ENCODE measurements at regions not wholly inside any gene's neighbourhood (a gene's known extent, or its start where the extent isn't known, plus 50 kb on each side); places are given as distances from the start of the nearest gene placed in this dataset.

DNA sequence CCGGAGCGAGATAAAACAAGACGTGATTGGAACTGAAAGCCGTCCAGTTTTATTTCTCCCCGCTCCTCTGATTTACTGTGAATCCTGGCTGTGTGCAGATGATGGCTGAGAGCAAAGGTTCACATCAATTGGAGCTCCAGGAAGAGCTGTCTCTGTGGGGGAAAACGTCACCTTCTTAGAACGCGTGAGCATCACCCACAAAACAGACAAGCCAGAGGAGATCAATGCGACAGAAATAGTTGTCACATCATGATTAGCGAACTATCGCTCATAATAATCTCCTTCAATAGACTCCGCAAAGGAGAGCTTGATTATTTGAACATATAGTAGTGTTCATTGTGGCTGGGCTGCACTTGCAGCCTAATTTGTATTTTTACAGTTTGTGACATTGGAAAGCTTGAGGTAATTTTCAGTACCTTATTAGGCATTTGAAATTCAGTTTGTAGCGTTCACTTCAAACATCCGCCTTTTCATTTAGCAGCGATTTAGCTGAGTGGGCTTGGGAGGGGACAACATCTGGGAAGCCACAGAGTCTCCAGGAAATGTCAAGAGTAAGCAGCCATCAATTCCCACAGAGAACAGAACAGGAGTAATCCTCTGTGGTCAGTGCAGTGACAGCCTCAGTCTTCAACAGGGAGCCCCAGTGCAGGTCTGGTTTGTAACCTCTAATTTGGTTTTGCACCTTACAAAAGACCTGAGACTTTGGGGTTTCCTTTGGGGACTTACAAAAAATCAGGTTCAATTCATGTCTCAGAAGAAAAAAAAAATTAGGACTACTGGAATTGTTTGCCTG lies 276.8 kb upstream of the PFKP start:
- no peaks in the 10 kb centered on the region for H3K9me3 ChIP-seq (ENCODE audit: low read depth)
- no peak for DNase-seq (ENCODE audit: low spot score)
- TF ChIP-seq EZH2phosphoT487 (IDR thresholded peaks at IDR 0.05) (no peak), EZH2 (IDR thresholded peaks at IDR 0.05) (no peak)
- TF ChIP-seq, protein P1, sequence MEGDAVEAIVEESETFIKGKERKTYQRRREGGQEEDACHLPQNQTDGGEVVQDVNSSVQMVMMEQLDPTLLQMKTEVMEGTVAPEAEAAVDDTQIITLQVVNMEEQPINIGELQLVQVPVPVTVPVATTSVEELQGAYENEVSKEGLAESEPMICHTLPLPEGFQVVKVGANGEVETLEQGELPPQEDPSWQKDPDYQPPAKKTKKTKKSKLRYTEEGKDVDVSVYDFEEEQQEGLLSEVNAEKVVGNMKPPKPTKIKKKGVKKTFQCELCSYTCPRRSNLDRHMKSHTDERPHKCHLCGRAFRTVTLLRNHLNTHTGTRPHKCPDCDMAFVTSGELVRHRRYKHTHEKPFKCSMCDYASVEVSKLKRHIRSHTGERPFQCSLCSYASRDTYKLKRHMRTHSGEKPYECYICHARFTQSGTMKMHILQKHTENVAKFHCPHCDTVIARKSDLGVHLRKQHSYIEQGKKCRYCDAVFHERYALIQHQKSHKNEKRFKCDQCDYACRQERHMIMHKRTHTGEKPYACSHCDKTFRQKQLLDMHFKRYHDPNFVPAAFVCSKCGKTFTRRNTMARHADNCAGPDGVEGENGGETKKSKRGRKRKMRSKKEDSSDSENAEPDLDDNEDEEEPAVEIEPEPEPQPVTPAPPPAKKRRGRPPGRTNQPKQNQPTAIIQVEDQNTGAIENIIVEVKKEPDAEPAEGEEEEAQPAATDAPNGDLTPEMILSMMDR (IDR thresholded peaks at IDR 0.05): no peak
- no peaks in the 10 kb centered on the region for H3F3A ChIP-seq (ENCODE audit: low read depth)
- Mint-ChIP-seq H3K4me1 (no peaks in the 10 kb centered on the region), H3K36me3 (no peaks in the 10 kb centered on the region), H3K9me3 (no peaks in the 10 kb centered on the region), H3K4me3 (no peak overlapping the region), H3K27me3 (ENCODE audit: insufficient read depth, low read depth) (no peaks in the 10 kb centered on the region), H3K27ac (no peak overlapping the region)
- no peaks in the 10 kb centered on the region for H4K20me1 ChIP-seq (ENCODE audit: low read depth)
- H3K27me3 ChIP-seq: no peaks in the 10 kb centered on the region
- H3K27ac ChIP-seq: no peak overlapping the region
- no peak overlapping the region for H3K4me3 ChIP-seq
- no peaks in the 10 kb centered on the region for H3K4me1 ChIP-seq
- no peak overlapping the region for H3K9ac ChIP-seq
- no peaks in the 10 kb centered on the region for H3K36me3 ChIP-seq
- H2AFZ ChIP-seq (replicated peaks): no peak overlapping the region
- no peak overlapping the region for H3K4me2 ChIP-seq
- H3K79me2 ChIP-seq (ENCODE audit: low read depth): no peaks in the 10 kb centered on the region

DNA sequence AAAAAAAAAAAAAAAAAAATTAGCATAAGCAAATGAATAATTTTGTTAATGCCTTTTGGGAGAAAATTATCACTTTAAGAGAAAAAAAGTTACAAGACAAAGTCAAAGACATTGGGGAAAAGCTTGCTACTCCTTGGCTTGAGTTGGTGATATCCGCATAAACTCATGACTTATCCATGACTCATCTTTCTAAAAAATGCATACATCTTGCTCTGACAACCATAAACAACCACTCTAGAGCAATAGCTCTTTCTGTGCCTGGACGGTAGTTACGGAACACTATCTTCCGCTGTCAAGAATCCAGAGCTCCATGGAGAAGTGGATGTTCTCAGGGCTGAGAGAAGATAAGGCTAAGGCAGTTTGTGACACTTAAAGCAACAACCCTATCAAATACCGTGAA lies 281.1 kb upstream of the PFKP start:
- TF ChIP-seq EZH2 (IDR thresholded peaks at IDR 0.05): no peak
- no peak for TF ChIP-seq EZH2phosphoT487 (IDR thresholded peaks at IDR 0.05)
- TF ChIP-seq, protein P1 (IDR thresholded peaks at IDR 0.05): no peak
- no peak overlapping the region for H2AFZ ChIP-seq (replicated peaks)
- H3K36me3 ChIP-seq: no peaks in the 10 kb centered on the region
- Mint-ChIP-seq H3K4me3 (no peak overlapping the region), H3K36me3 (no peaks in the 10 kb centered on the region), H3K27ac (no peak overlapping the region), H3K27me3 (ENCODE audit: insufficient read depth, low read depth) (peaks cover 3% of the 10 kb centered on the region), H3K9me3 (peaks cover 5% of the 10 kb centered on the region), H3K4me1 (peaks cover 2% of the 10 kb centered on the region)
- H3K27ac ChIP-seq: no peak overlapping the region
- DNase-seq (ENCODE audit: low spot score): no peak
- no peaks in the 10 kb centered on the region for H3K27me3 ChIP-seq
- no peak overlapping the region for H3K4me3 ChIP-seq
- H3K9me3 ChIP-seq (ENCODE audit: low read depth): no peaks in the 10 kb centered on the region
- no peak overlapping the region for H3K9ac ChIP-seq
- H3K4me1 ChIP-seq: no peaks in the 10 kb centered on the region
- H3K4me2 ChIP-seq: no peak overlapping the region
- no peaks in the 10 kb centered on the region for H4K20me1 ChIP-seq (ENCODE audit: low read depth)
- H3F3A ChIP-seq (ENCODE audit: low read depth): no peaks in the 10 kb centered on the region
- no peaks in the 10 kb centered on the region for H3K79me2 ChIP-seq (ENCODE audit: low read depth)

DNA sequence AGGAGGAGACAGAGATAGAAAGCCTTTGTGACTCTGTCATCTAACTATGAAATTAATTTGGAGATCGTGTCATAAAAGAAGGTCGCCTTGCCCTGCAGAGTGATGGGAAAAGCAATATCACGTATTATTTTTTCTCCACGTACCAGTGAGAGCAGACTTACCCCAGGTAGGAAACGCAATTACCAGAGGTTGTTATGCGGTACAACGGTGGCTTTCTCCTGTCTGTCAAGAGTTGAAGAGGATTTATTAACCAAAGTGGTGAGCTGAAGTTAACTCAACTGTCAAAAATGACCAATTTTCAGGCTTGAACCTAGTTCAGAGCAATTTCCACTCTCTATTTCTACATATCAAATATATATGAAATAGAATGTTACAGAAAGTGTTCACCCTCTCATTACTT lies 282.6 kb upstream of the PFKP start:
- Mint-ChIP-seq H3K27ac (no peak overlapping the region), H3K27me3 (ENCODE audit: insufficient read depth, low read depth) (peaks cover 3% of the 10 kb centered on the region)

More for the DNA sequence above, 282.6 kb upstream of the PFKP start:
- H3F3A ChIP-seq (ENCODE audit: low read depth): no peaks in the 10 kb centered on the region
- H3K79me2 ChIP-seq (ENCODE audit: low read depth): no peaks in the 10 kb centered on the region
- H3K27me3 ChIP-seq: no peaks in the 10 kb centered on the region
- H3K36me3 Mint-ChIP-seq: no peaks in the 10 kb centered on the region
- no peak overlapping the region for H3K27ac ChIP-seq
- H3K4me3 ChIP-seq: no peak overlapping the region
- no peaks in the 10 kb centered on the region for H3K9me3 ChIP-seq (ENCODE audit: low read depth)
- no peaks in the 10 kb centered on the region for H3K36me3 ChIP-seq
- H3K4me3 Mint-ChIP-seq: no peak overlapping the region
- H3K4me1 Mint-ChIP-seq: peaks cover 2% of the 10 kb centered on the region
- no peak overlapping the region for H2AFZ ChIP-seq (replicated peaks)
- peaks cover 5% of the 10 kb centered on the region for H3K9me3 Mint-ChIP-seq
- H3K4me1 ChIP-seq: no peaks in the 10 kb centered on the region
- no peak overlapping the region for H3K9ac ChIP-seq
- H4K20me1 ChIP-seq (ENCODE audit: low read depth): no peaks in the 10 kb centered on the region
- TF ChIP-seq EZH2phosphoT487 (IDR thresholded peaks at IDR 0.05) (no peak), EZH2 (IDR thresholded peaks at IDR 0.05) (no peak)
- TF ChIP-seq, protein P1 (IDR thresholded peaks at IDR 0.05): no peak
- H3K4me2 ChIP-seq: no peak overlapping the region
- no peak for DNase-seq (ENCODE audit: low spot score)
